T-cell (primary cell): ENCODE measurements at regions not wholly inside any gene's neighbourhood (a gene's known extent, or its start where the extent isn't known, plus 50 kb on each side); places are given as distances from the start of the nearest gene placed in this dataset.
A peak's percentile ranks its signal among the peaks of the same experiment; 100 is the strongest.

ENCODE experiments used
- ATAC-seq, 4 experiments: fragments of 200-7000 bp in 3 of 4; fragments of 150-1000 bp in 1 of 4; cut with Tn5 transposase; replicated peaks in 1 of 4; 1 replicate in 3 of 4; 2 replicates in 1 of 4; pipeline ENCODE4 v1.10.0; 2021; ENCODE audit warnings: moderate library complexity in 3 of 4, mild to moderate bottlenecking in 2 of 4, moderate number of reproducible peaks in 1 of 4
- CTCF ChIA-PET, 2 donors: fragments of 300-600 bp; sonication (Branson Sonifier 250); formaldehyde crosslinking; loops; one replicate each; lab custom pipeline; 2022; ENCODE audit warnings: antibody characterized with exemption in 2 of 2; lab: Charles Lee
- POLR2A ChIA-PET, 2 donors: fragments of 300-600 bp; sonication (Branson Sonifier 250); formaldehyde crosslinking; loops; one replicate each; lab custom pipeline; 2022; ENCODE audit warnings: antibody characterized with exemption in 2 of 2; lab: Charles Lee
- DNase-seq, 35 experiments: peaks; one replicate each; pipeline versions ENCODE4 v3.0.0 to v3.0.0-alpha.2; 2013 to 2023
- H3K27ac ChIP-seq: one replicate; pipeline ENCODE4 v1.5.1; 2013; ENCODE audit warnings: low read length
- H3K27me3 ChIP-seq, 2 experiments: replicated peaks in 1 of 2; 1 replicate in 1 of 2; 2 replicates in 1 of 2; pipeline versions ENCODE4 v1.6.1 to v1.7.0; 2013; ENCODE audit warnings: low read length in 1 of 2, mixed read lengths in 1 of 2; ENCODE audit not compliant: control insufficient read depth in 2 of 2, insufficient read depth in 2 of 2; ENCODE audit errors: extremely low read depth in 1 of 2
- H3K36me3 ChIP-seq, 2 donors: 1 replicate in 1 of 2; 2 replicates in 1 of 2; pipeline versions ENCODE4 v1.6.1 to v1.7.0; 2013; ENCODE audit warnings: low read length in 1 of 2; ENCODE audit not compliant: control insufficient read depth in 2 of 2, insufficient read depth in 1 of 2; ENCODE audit errors: extremely low read depth in 1 of 2
- H3K4me1 ChIP-seq, 2 experiments: 1 replicate in 1 of 2; 2 replicates in 1 of 2; pipeline versions ENCODE4 v1.6.1 to v1.7.0; 2013; ENCODE audit warnings: low read length in 2 of 2, mixed read lengths in 1 of 2; ENCODE audit not compliant: insufficient read depth in 2 of 2, control insufficient read depth in 1 of 2; ENCODE audit errors: extremely low read depth in 1 of 2
- H3K4me3 ChIP-seq, 2 donors: 1 replicate in 1 of 2; 2 replicates in 1 of 2; pipeline versions ENCODE4 v1.5.1 to v1.7.0; 2013; ENCODE audit warnings: mild to moderate bottlenecking in 2 of 2, low read length in 1 of 2, moderate library complexity in 1 of 2; ENCODE audit not compliant: control insufficient read depth in 1 of 2; ENCODE audit errors: extremely low read depth in 1 of 2
- H3K9me3 ChIP-seq: 2 replicates; pipeline ENCODE4 v1.7.0; 2013
- H3K27ac Mint-ChIP-seq, 2 donors: one replicate each; pipeline ENCODE4 v1.8.0; 2020 to 2021; ENCODE audit warnings: mild to moderate bottlenecking in 2 of 2, mixed read lengths in 2 of 2
- H3K27me3 Mint-ChIP-seq, 2 donors: one replicate each; pipeline ENCODE4 v1.8.0; 2021 to 2022; ENCODE audit warnings: mixed read lengths in 2 of 2
- H3K36me3 Mint-ChIP-seq: one replicate; pipeline ENCODE4 v1.8.0; 2021; ENCODE audit warnings: mixed read lengths
- H3K4me1 Mint-ChIP-seq, 3 donors: one replicate each; pipeline ENCODE4 v1.8.0; 2020 to 2022; ENCODE audit warnings: mixed read lengths in 3 of 3, mild to moderate bottlenecking in 1 of 3
- H3K4me3 Mint-ChIP-seq, 3 donors: one replicate each; pipeline ENCODE4 v1.8.0; 2020 to 2022; ENCODE audit warnings: mild to moderate bottlenecking in 3 of 3, mixed read lengths in 3 of 3, moderate library complexity in 3 of 3
- H3K9me3 Mint-ChIP-seq, 3 donors: one replicate each; pipeline ENCODE4 v1.8.0; 2020 to 2022; ENCODE audit warnings: mixed read lengths in 3 of 3
- WGBS: methylation state at CpG from one replicate; pipeline ENCODE4 v1.1.5; 2013; ENCODE audit warnings: missing lambda C conversion rate; ENCODE audit not compliant: insufficient coverage; 5-methylcytosine and 5-hydroxymethylcytosine counted together

- Mint-ChIP-seq H3K4me1 (peaks cover 0 to 8% (median 0%) of the 10 kb centered on the region in 3 donors), H3K9me3 (no peaks in the 10 kb centered on the region), H3K36me3 (no peaks in the 10 kb centered on the region), H3K27ac (no peak overlapping the region), H3K4me3 (no peak overlapping the region), H3K27me3 (no peaks in the 10 kb centered on the region)
- H3K4me1 ChIP-seq: no peaks in the 10 kb centered on the region
- ChIA-PET POLR2A (no interaction called here), CTCF (no interaction called here)
- H3K4me3 ChIP-seq: no peak overlapping the region
- 79% methylated on average over 4 of the region's 4 CpGs for WGBS
- no peaks in the 10 kb centered on the region for H3K36me3 ChIP-seq
- no peaks in the 10 kb centered on the region for H3K27me3 ChIP-seq
- ATAC-seq (no peak), DNase-seq (no peak)
- H3K27ac ChIP-seq: no peak overlapping the region
- no peaks in the 10 kb centered on the region for H3K9me3 ChIP-seq
These were observed 102.2 kb downstream of the NRN1 start for GRCh38 chr6:5904532-5904931.

DNA sequence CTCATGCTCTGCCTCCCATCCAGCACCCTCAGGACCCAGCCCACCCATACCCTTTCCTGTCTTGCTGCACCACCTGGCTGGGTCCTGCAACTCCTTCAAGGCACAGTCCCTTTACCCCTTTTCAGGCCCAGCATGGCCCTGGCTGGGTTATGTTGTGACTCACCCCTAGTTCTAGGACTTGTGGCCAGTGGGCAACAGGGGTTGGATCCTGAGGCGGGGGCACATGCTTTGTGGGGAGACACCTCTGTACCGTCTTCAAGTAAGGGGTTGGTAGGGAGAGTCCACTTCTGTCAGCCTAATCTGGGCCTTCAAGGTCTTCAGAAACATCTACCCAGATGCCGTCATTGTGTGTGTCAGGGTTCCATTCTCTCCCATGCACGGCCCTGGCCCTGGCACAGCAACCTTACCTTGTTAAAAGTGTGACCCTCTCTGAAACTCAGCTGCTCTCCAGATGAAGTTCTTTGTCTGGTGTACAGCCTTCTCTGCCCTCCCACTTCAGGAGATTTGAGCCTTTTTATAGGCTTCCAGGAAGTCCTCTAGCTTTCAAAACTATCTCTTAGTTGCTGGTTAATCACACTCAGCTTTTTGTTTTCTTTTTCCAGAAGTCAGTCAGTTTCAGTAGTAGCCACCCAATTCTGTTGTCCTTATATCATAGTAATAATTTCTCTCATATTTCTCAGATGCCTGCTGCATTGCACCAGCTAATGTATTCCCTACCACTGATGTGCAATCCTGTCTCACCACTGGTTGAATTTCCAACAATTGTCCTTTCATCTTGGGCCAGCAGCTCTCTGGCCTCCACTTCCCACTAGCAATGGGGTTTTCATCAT lies 107.3 kb downstream of the NRN1 start:
- Mint-ChIP-seq H3K9me3 (no peaks in the 10 kb centered on the region), H3K27ac (no peak overlapping the region), H3K4me3 (no peak overlapping the region), H3K4me1 (peaks cover 0 to 10% (median 0%) of the 10 kb centered on the region in 3 donors), H3K27me3 (no peaks in the 10 kb centered on the region), H3K36me3 (no peaks in the 10 kb centered on the region)
- 94% methylated on average over 3 of the region's 4 CpGs for WGBS
- Histone ChIP-seq H3K9me3 (no peaks in the 10 kb centered on the region), H3K4me1 (no peaks in the 10 kb centered on the region), H3K36me3 (no peaks in the 10 kb centered on the region), H3K27ac (no peak overlapping the region), H3K27me3 (peaks cover 0 to 3% of the 10 kb centered on the region in 2 experiments), H3K4me3 (no peak overlapping the region)
- ATAC-seq (no peak), DNase-seq (no peak)
- ChIA-PET POLR2A (no interaction called here), CTCF (interaction anchor here in 1 of 2 donors (0.6 kb wide), 1 partner anchor 304 kb away, joined by 3 read pairs; no protein-coding TSS in a partner anchor)

GRCh38 chr6:5898563-5898962 lies 108.2 kb downstream of the NRN1 start:
- H3K4me3 Mint-ChIP-seq: no peak overlapping the region
- Histone ChIP-seq H3K4me3 (no peak overlapping the region), H3K9me3 (no peaks in the 10 kb centered on the region), H3K4me1 (no peaks in the 10 kb centered on the region), H3K27ac (no peak overlapping the region), H3K27me3 (peaks cover 0 to 3% of the 10 kb centered on the region in 2 experiments), H3K36me3 (no peaks in the 10 kb centered on the region)
- 87% methylated on average over 8 of the region's 8 CpGs for WGBS
- H3K27me3 Mint-ChIP-seq: no peaks in the 10 kb centered on the region
- ATAC-seq (no peak), DNase-seq (peak in 1 of 35 experiments; percentile 7)
- H3K4me1 Mint-ChIP-seq: peaks cover 0 to 10% (median 1%) of the 10 kb centered on the region in 3 donors
- CTCF ChIA-PET: no interaction called here
- POLR2A ChIA-PET: no interaction called here
- no peaks in the 10 kb centered on the region for H3K9me3 Mint-ChIP-seq
- H3K36me3 Mint-ChIP-seq: no peaks in the 10 kb centered on the region
- H3K27ac Mint-ChIP-seq: no peak overlapping the region

- H3K27ac ChIP-seq: no peak overlapping the region
- ATAC-seq: no peak
- no peaks in the 10 kb centered on the region for H3K9me3 Mint-ChIP-seq
- DNase-seq: no peak
- ChIA-PET CTCF (no interaction called here), POLR2A (no interaction called here)
- no peak overlapping the region for H3K27ac Mint-ChIP-seq
- H3K36me3 ChIP-seq: no peaks in the 10 kb centered on the region
- no peaks in the 10 kb centered on the region for H3K36me3 Mint-ChIP-seq
- 100% methylated on average over 1 of the region's 1 CpG for WGBS
- peaks cover 0 to 3% of the 10 kb centered on the region in 2 experiments for H3K27me3 ChIP-seq
- H3K4me3 ChIP-seq: no peak overlapping the region
- peaks cover 0 to 10% (median 4%) of the 10 kb centered on the region in 3 donors for H3K4me1 Mint-ChIP-seq
- H3K4me3 Mint-ChIP-seq: no peak overlapping the region
- H3K4me1 ChIP-seq: no peaks in the 10 kb centered on the region
- H3K27me3 Mint-ChIP-seq: no peaks in the 10 kb centered on the region
- H3K9me3 ChIP-seq: no peaks in the 10 kb centered on the region
These were observed 108.6 kb downstream of the NRN1 start for GRCh38 chr6:5898102-5898501.

GRCh38 chr6:5896476-5897200 lies 110.1 kb downstream of the NRN1 start:
- DNase-seq (no peak), ATAC-seq (no peak)
- Histone ChIP-seq H3K36me3 (no peaks in the 10 kb centered on the region), H3K27me3 (peaks cover 0 to 3% of the 10 kb centered on the region in 2 experiments), H3K4me3 (no peak overlapping the region), H3K9me3 (no peaks in the 10 kb centered on the region), H3K4me1 (peaks cover 3 to 5% of the 10 kb centered on the region in 2 experiments), H3K27ac (no peak overlapping the region)
- peaks cover 6 to 18% (median 13%) of the 10 kb centered on the region in 3 donors for H3K4me1 Mint-ChIP-seq
- 92% methylated on average over 7 of the region's 12 CpGs for WGBS
- H3K27me3 Mint-ChIP-seq: no peaks in the 10 kb centered on the region
- H3K4me3 Mint-ChIP-seq: no peak overlapping the region
- H3K36me3 Mint-ChIP-seq: no peaks in the 10 kb centered on the region
- POLR2A ChIA-PET: no interaction called here
- CTCF ChIA-PET: interaction anchor here (0.7 to 0.9 kb wide), 2 partner anchors 12 to 18 kb away, joined by 3 to 8 read pairs; no protein-coding TSS in a partner anchor
- no peaks in the 10 kb centered on the region for H3K9me3 Mint-ChIP-seq
- H3K27ac Mint-ChIP-seq: no peak overlapping the region

DNA sequence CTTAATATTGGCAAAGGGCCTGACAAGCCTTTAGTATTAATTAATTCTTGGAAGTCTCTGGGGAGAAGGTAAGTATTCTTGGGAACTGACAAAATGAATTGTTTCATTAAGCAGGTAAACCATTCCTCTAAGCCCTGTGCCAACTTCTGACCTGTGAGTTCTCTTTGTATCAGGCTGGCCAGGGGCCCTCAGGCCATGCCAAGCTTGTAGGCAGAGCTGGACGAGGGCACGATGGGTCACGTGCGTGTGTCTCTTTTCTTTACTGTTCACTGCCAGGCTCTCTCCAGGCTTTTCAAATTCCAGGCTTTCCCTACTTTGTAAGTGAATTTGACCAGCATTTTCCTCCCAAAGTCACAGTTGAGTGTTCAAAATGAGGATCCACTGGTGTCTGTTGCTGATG lies 112.4 kb downstream of the NRN1 start:
- no peaks in the 10 kb centered on the region for H3K27me3 Mint-ChIP-seq
- Histone ChIP-seq H3K9me3 (no peaks in the 10 kb centered on the region), H3K4me1 (peaks cover 3 to 5% of the 10 kb centered on the region in 2 experiments), H3K27ac (no peak overlapping the region), H3K27me3 (peaks cover 0 to 3% of the 10 kb centered on the region in 2 experiments), H3K36me3 (no peaks in the 10 kb centered on the region), H3K4me3 (no peak overlapping the region)
- WGBS: no CpG with 5 or more reads among the region's 4 CpGs
- H3K4me1 Mint-ChIP-seq: peaks cover 6 to 13% (median 9%) of the 10 kb centered on the region in 3 donors
- no peaks in the 10 kb centered on the region for H3K36me3 Mint-ChIP-seq
- ATAC-seq (no peak), DNase-seq (no peak)
- H3K4me3 Mint-ChIP-seq: no peak overlapping the region
- H3K27ac Mint-ChIP-seq: no peak overlapping the region
- ChIA-PET POLR2A (no interaction called here), CTCF (no interaction called here)
- H3K9me3 Mint-ChIP-seq: peaks cover 0 to 3% (median 0%) of the 10 kb centered on the region in 3 donors
